SK-N-MC (cell line): ENCODE measurements at regions not wholly inside any gene's neighbourhood (a gene's known extent, or its start where the extent isn't known, plus 50 kb on each side); places are given as distances from the start of the nearest gene placed in this dataset.

Experiments used
- DNase-seq: peaks from one replicate; pipeline ENCODE4 v3.0.0-alpha.2; 2011; ENCODE audit warnings: low read depth, low spot score
- H3K27ac ChIP-seq: fragments of 200-600 bp; sonication (generic); 2 replicates; pipeline ENCODE4 v1.5.1; 2016; ENCODE audit warnings: mixed run types
- H3K36me3 ChIP-seq: fragments of 200-600 bp; sonication (generic); 2 replicates; pipeline ENCODE4 v1.6.1; 2017; ENCODE audit warnings: antibody characterized with exemption, low read length, mixed read lengths; ENCODE audit not compliant: insufficient read depth
- H3K4me3 ChIP-seq: fragments of 200-600 bp; sonication (generic); 2 replicates; pipeline ENCODE4 v1.5.1; 2016
- H3K9ac ChIP-seq: fragments of 200-600 bp; sonication (generic); 2 replicates; pipeline ENCODE4 v1.8.0; 2017; ENCODE audit warnings: mixed run types, mixed read lengths; ENCODE audit not compliant: insufficient read length
- H3K9me3 ChIP-seq: fragments of 200-600 bp; sonication (generic); 2 replicates; pipeline ENCODE4 v1.6.1; 2017; ENCODE audit warnings: low read depth, mild to moderate bottlenecking, antibody characterized with exemption, low read length, moderate library complexity, mixed read lengths
- EZH2 ChIP-seq: fragments of 200-600 bp; sonication (generic); IDR thresholded peaks from one replicate; pipeline ENCODE4 v1.6.1; 2017; ENCODE audit warnings: antibody characterized with exemption
- FOXP2 ChIP-seq: optimal IDR thresholded peaks from 2 replicates; pipeline ENCODE3; 2011; ENCODE audit warnings: mild to moderate bottlenecking, moderate library complexity; ENCODE audit not compliant: insufficient read depth; ENCODE audit errors: extremely low read length, control extremely low read depth
- POLR2AphosphoS5 ChIP-seq: IDR thresholded peaks from 2 replicates; pipeline ENCODE4 v1.6.1; 2012; ENCODE audit warnings: mild to moderate bottlenecking, low read depth, low read length, borderline replicate concordance

DNA sequence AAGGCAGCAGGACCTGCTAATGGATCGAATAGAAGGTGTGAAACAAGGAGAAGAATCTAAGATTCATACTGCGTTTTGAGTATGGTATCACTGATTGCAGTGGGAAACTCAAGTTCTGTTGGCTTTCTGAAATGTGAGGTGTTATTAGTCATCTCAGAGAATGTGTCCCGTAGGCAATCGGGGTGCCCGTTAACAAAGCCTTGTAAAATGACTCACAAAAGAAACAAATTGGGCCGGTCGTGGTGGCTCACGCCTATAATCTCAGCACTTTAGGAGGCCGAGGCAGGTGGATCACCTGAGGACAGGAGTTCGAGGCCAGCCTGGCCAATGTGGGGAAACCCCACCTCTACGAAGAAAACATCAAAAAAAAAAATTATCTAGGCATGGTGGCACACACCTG is 118.2 kb upstream of the C7orf33 start:
- no peak overlapping the region for H3K4me3 ChIP-seq
- H3K9me3 ChIP-seq, result no peaks in the 10 kb centered on the region
- DNase-seq, result no peak
- no peak overlapping the region for H3K27ac ChIP-seq
- H3K9ac ChIP-seq, result no peak overlapping the region
- no peaks in the 10 kb centered on the region for H3K36me3 ChIP-seq
- TF ChIP-seq POLR2AphosphoS5 (no peak), FOXP2 (no peak), EZH2 (no peak)

DNA sequence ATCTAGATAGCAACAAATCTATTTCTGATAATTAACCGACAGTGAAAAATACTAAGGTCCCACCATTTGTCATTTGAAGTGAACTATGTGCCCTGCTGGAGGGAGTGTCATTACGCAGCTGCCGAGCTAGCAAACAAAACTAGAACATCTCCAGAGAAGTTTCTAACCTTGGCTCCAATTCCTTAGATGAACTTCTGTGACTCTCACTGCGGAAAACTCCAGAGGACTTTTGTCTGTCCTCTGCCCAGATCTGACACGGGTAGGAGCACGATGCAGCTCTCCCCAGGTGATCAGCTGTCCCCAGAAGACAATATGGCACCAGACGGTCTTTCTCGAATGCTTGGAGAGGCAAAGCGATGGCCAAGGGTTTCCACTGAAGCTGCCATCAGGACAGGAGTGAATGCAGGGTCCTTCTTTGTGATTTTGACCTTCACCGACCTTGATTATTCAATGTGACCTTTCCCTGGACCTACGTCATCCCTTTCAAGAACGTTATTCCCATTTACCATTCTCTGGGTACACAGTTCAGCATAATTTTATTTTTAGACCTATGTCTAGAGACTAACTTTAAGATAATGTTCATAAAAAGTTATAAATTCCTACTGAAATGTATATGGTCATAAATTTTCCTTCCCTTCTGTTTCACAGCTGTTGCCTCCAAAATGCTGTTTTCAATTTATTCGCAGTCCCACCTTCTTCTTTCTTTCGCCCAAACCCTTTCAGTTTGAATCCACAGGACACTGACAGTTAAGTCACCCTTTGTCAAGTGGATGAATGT is 116.7 kb upstream of the C7orf33 start:
- Histone ChIP-seq H3K9me3 (no peaks in the 10 kb centered on the region), H3K4me3 (no peak overlapping the region), H3K9ac (no peak overlapping the region), H3K36me3 (no peaks in the 10 kb centered on the region), H3K27ac (no peak overlapping the region)
- TF ChIP-seq POLR2AphosphoS5 (no peak), EZH2 (no peak), FOXP2 (no peak)
- DNase-seq, result no peak

DNA sequence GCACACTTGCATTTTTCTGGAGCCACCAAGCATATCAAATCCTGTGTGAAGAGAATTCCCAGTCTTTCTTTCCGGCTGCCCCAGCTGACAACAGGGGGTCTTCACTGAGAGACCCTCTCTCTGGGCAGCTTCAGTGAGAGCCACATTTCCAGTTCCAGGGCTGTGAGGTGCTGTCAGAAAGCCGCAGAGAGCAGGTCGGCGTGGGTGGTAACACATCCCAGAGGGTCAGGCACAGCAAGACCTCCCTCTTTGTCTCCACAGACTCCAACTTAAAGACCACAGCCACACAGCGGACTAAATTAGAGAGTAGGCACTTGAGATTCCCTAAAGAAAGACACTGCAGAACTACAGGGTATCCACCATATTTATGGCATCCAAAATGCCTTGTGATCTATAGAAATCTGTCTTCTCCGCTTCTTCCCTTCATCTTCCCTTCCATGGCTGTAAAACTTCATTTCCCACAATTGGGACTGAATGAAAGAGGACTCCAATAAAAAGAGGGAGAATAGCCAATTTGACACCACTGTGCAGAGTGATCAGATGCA is 116.0 kb upstream of the C7orf33 start:
- Histone ChIP-seq H3K36me3 (no peaks in the 10 kb centered on the region), H3K9me3 (no peaks in the 10 kb centered on the region), H3K9ac (no peak overlapping the region), H3K4me3 (no peak overlapping the region), H3K27ac (no peak overlapping the region)
- no peak for DNase-seq
- TF ChIP-seq FOXP2, result no peak
- no peak for TF ChIP-seq POLR2AphosphoS5
- TF ChIP-seq EZH2, result no peak

DNA sequence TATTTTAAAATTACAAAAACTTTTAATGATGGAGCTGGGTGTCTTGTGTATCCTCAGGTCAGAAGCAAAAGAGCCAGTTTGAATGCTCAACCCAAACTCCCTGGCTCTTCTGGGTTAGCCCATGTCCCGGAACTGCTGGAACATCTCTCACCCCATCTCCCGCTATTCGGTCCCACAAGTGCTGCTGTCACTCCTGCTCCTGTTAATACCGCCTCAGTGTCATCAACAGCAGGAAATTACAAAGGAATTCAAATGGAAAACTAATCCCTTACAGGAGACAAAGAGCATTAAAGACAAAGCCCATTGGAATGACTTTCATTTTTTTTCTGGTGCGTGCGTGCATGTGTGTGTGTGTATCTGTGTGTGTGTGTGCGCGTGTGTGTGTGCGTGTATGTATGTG is 112.0 kb upstream of the C7orf33 start:
- DNase-seq, result no peak
- H3K27ac ChIP-seq, result no peak overlapping the region
- no peaks in the 10 kb centered on the region for H3K9me3 ChIP-seq
- no peak overlapping the region for H3K4me3 ChIP-seq
- no peak for TF ChIP-seq EZH2
- no peak for TF ChIP-seq POLR2AphosphoS5
- TF ChIP-seq FOXP2, result no peak
- H3K9ac ChIP-seq, result no peak overlapping the region
- no peaks in the 10 kb centered on the region for H3K36me3 ChIP-seq

DNA sequence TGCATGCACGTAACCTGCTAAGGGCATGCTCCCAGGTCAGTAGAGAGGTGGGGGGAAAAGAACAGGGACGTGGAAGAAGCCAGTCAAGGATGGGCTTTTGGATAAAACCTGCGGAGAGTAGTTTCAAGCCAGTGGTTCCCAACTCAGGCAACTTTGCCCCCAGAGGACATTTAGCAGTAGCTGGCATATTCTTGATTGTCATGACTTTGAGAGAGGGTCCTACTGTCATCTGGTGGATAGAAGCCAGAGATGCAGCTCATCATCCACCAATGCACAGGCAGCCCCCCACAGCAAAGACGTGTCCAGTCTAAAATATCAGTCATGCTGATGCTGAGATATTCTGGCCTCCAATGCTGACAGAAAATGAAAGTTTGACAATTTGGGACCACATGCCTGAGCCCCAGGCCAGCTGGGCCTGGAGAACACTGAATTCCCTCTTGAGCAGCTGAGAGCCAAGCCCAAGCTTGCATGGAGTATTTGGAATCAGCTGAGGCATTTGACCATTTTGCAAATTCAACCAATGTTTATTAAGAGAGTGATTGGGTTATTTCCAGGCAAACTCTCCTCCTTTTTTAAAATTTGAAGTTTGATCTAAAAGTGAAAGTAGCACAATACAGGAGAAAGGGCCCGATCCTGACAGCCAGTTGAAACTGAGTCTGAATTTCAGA is 110.0 kb upstream of the C7orf33 start:
- Histone ChIP-seq H3K36me3 (no peaks in the 10 kb centered on the region), H3K4me3 (peak overlapping the region; percentile 24), H3K27ac (peak overlapping the region; percentile 57), H3K9ac (no peak overlapping the region), H3K9me3 (no peaks in the 10 kb centered on the region)
- TF ChIP-seq FOXP2 (no peak), POLR2AphosphoS5 (no peak)
- no peak for DNase-seq

DNA sequence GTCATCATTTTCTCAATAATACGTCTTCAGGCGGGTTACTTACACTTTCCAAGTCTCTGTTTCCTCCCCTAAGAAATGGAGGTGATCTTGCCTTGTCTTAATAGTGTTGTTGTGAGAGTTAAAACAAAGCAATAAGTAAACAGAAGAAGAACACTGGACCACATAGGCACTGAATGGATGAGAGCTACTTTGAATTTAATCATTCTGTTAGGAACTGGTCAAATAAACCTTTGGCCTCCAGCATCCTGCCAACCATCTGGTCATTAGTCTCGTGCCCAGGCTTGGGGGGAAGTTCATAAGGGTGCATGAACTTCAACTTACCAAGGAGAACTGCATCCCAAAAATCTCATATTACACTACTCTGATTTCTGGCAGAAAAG is 109.4 kb upstream of the C7orf33 start:
- Histone ChIP-seq H3K9ac (no peak overlapping the region), H3K36me3 (no peaks in the 10 kb centered on the region), H3K27ac (no peak overlapping the region), H3K4me3 (peak overlapping the region; percentile 24), H3K9me3 (no peaks in the 10 kb centered on the region)
- TF ChIP-seq FOXP2 (no peak), EZH2 (no peak), POLR2AphosphoS5 (no peak)
- no peak for DNase-seq

DNA sequence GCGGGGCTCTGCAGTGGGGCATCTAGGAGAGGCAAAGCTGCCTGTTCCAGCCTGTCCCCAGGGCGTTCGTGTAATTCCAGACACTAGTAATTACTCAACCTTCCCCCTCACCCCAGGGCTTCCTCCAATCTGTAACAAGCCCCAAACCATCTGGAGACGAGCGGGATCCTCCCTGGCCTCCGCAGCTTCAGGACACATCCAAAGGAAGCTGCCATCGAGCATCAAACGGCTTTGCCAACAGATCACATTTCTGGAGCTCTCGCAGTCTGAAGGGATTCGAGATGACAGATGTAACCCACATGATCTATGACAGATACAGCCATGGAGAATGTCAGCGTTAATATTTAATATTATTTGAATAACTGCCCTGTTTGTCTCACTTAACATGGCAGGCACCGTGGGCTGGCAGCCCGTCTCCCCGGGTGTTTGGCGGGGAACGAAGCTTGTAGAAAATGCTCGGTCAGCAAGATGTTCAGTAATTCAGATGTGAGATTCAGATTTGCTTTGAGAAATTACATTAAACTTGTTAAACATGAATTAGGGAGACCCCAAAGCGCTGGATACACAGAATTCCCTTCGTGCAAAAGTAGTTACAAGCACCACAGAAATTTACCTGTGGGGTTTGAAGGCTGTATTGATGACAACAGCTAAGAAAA is 108.5 kb upstream of the C7orf33 start:
- H3K9ac ChIP-seq, result peak overlapping the region; percentile 2
- H3K9me3 ChIP-seq, result no peaks in the 10 kb centered on the region
- H3K4me3 ChIP-seq, result peak overlapping the region; percentile 64
- DNase-seq, result peak; percentile 40
- no peaks in the 10 kb centered on the region for H3K36me3 ChIP-seq
- TF ChIP-seq FOXP2, result no peak
- TF ChIP-seq POLR2AphosphoS5, result peak; percentile 57; the same call in 1 of the 2 replicates
- H3K27ac ChIP-seq, result peak overlapping the region; percentile 77

DNA sequence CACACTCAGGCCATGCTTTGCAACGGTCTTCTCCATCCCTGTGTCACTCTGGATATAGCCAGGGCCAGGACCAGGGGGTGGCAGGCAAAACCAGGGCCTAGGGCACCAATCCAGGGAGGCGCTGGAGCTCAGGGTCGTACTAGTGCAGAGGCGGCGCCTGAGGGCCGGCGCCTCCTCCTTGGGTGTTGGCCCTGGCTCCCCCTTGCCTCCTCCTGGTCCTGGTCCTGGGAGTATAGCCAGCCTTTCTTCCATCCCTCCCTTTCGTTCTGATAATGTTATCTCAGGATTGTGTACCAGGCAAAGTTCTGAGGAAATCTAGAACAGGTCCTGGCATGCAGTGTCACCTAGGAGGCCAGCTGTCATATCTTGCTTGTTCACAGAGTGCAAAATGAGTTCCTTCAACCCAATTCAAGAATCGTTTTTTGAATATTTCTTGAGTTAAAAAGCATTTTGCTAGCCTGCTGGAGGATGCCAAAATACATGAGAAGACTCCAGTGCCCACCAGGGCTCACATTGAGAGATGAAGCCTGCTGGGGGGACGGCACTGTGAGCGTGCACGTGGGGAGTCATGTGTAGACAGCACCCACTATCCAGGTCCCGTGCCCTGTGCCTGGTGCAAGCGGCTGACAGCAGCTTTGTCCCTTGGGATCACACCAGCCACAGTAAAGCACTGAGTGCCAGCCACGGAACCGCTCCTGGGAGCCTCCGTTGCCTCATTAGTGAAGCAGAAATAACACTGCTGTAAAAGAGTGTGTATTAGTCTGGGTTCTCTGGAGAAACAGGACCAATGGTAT is 106.9 kb upstream of the C7orf33 start:
- no peak for DNase-seq
- TF ChIP-seq EZH2, result no peak
- no peak for TF ChIP-seq FOXP2
- no peak for TF ChIP-seq POLR2AphosphoS5

More for the DNA sequence above, 106.9 kb upstream of the C7orf33 start:
- Histone ChIP-seq H3K9ac (no peak overlapping the region), H3K27ac (no peak overlapping the region), H3K36me3 (no peaks in the 10 kb centered on the region), H3K9me3 (no peaks in the 10 kb centered on the region), H3K4me3 (no peak overlapping the region)
